ENCODE measurements at regions not wholly inside any gene's neighbourhood (a gene's known extent, or its start where the extent isn't known, plus 50 kb on each side); places are given as distances from the start of the nearest gene placed in this dataset.

- TF ChIP-seq CTCF (IDR thresholded peaks at IDR 0.05) = no peak
- no peak for TF ChIP-seq POLR2A (IDR thresholded peaks at IDR 0.05)
Observed at GRCh38 chr10:4004990-4005389, 220.0 kb upstream of the KLF6 start.

Data from thyroid gland (tissue), 4 donors.